ENCODE measurements at regions not wholly inside any gene's neighbourhood (a gene's known extent, or its start where the extent isn't known, plus 50 kb on each side); places are given as distances from the start of the nearest gene placed in this dataset.
A peak's percentile ranks its signal among the peaks of the same experiment; 100 is the strongest.

GRCh38 chr1:59007820-59008598 is 224.2 kb upstream of the JUN start (continued):
- TF ChIP-seq SLC30A9 (CRISPR knock-in tag; IDR thresholded peaks at IDR 0.05) (no peak), ZKSCAN3 (CRISPR knock-in tag; IDR thresholded peaks at IDR 0.05) (no peak), JUND (IDR thresholded peaks at IDR 0.05; ENCODE audit: borderline replicate concordance, low read depth, low read length) (peak; percentile 23; the same call in 1 of the 2 replicates), JUND (tag; IDR thresholded peaks at IDR 0.05; ENCODE audit: borderline replicate concordance, low read depth, low read length) (no peak), FOXM1 (IDR thresholded peaks at IDR 0.05; ENCODE audit: low read depth) (no peak), FOXM1 (CRISPR knock-in tag; IDR thresholded peaks at IDR 0.05; ENCODE audit: low read depth) (no peak), ATF3 (IDR thresholded peaks at IDR 0.05) (no peak), ATF3 (CRISPR knock-in tag; conservative IDR thresholded peaks at IDR 0.05) (no peak), ZNF165 (CRISPR knock-in tag; IDR thresholded peaks at IDR 0.05; ENCODE audit: borderline replicate concordance) (no peak), ARID1B (IDR thresholded peaks at IDR 0.05) (peak; percentile 8; the same call in 1 of the 2 replicates), TCFL5 (CRISPR knock-in tag; conservative IDR thresholded peaks at IDR 0.05) (no peak), TGIF2 (CRISPR knock-in tag; IDR thresholded peaks at IDR 0.05) (no peak), KLF1 (tag; IDR thresholded peaks at IDR 0.05) (no peak), CBX5 (IDR thresholded peaks at IDR 0.05; ENCODE audit: borderline replicate concordance, low read depth) (no peak), ZBTB9 (CRISPR knock-in tag; IDR thresholded peaks at IDR 0.05) (no peak), NR1H2 (CRISPR knock-in tag; IDR thresholded peaks at IDR 0.05) (no peak), ATF7 (IDR thresholded peaks at IDR 0.05) (no peak), ZNF175 (CRISPR knock-in tag; IDR thresholded peaks at IDR 0.05; ENCODE audit: low read depth) (no peak), HNRNPH1 (optimal IDR thresholded peaks at IDR 0.05; ENCODE audit: low read depth, low read length) (no peak), HIVEP1 (CRISPR knock-in tag; IDR thresholded peaks at IDR 0.05) (no peak), EP300 (IDR thresholded peaks at IDR 0.05; ENCODE audit: low read length) (no peak), SAFB (IDR thresholded peaks at IDR 0.05; ENCODE audit: borderline replicate concordance, low read depth, low read length) (no peak), GTF2F1 (IDR thresholded peaks at IDR 0.05; ENCODE audit: low read depth, low read length) (no peak), RNF2 (IDR thresholded peaks at IDR 0.05) (no peak), SIRT6 (IDR thresholded peaks at IDR 0.05; ENCODE audit: low read depth, low read length) (no peak), RB1 (IDR thresholded peaks at IDR 0.05; ENCODE audit: low read depth) (no peak)
- TF ChIP-seq, protein P1, sequence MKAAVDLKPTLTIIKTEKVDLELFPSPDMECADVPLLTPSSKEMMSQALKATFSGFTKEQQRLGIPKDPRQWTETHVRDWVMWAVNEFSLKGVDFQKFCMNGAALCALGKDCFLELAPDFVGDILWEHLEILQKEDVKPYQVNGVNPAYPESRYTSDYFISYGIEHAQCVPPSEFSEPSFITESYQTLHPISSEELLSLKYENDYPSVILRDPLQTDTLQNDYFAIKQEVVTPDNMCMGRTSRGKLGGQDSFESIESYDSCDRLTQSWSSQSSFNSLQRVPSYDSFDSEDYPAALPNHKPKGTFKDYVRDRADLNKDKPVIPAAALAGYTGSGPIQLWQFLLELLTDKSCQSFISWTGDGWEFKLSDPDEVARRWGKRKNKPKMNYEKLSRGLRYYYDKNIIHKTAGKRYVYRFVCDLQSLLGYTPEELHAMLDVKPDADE (conservative IDR thresholded peaks at IDR 0.05; ENCODE audit: control insufficient read depth, low read depth, low read length), result no peak
- TF ChIP-seq, protein P2, sequence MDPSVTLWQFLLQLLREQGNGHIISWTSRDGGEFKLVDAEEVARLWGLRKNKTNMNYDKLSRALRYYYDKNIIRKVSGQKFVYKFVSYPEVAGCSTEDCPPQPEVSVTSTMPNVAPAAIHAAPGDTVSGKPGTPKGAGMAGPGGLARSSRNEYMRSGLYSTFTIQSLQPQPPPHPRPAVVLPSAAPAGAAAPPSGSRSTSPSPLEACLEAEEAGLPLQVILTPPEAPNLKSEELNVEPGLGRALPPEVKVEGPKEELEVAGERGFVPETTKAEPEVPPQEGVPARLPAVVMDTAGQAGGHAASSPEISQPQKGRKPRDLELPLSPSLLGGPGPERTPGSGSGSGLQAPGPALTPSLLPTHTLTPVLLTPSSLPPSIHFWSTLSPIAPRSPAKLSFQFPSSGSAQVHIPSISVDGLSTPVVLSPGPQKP (CRISPR knock-in tag; IDR thresholded peaks at IDR 0.05), result no peak
